Neural cell (in vitro differentiated cells): ENCODE measurements at regions not wholly inside any gene's neighbourhood (a gene's known extent, or its start where the extent isn't known, plus 50 kb on each side); places are given as distances from the start of the nearest gene placed in this dataset.
A peak's percentile ranks its signal among the peaks of the same experiment; 100 is the strongest.

Experiments
- H2AFZ ChIP-seq: fragments of 200-600, 300-800 bp; sonication (generic), shearing (Covaris generic); 2 replicates; pipeline ENCODE4 v1.6.0; 2014; ENCODE audit warnings: low read depth, mild to moderate bottlenecking, antibody characterized with exemption, low read length, moderate library complexity
- H3F3A ChIP-seq: fragments of 200-600 bp; shearing (Covaris generic); 2 replicates; pipeline ENCODE4 v1.6.1; 2016; ENCODE audit warnings: mild to moderate bottlenecking, moderate library complexity, mixed read lengths, antibody characterized with exemption, low read length; ENCODE audit not compliant: insufficient read depth, poor library complexity, severe bottlenecking
- H3K27ac ChIP-seq: fragments of 200-600, 300-800 bp; sonication (generic), shearing (Covaris generic); 2 replicates; pipeline ENCODE4 v1.5.1; 2014; ENCODE audit warnings: mild to moderate bottlenecking, low read length, moderate library complexity
- H3K27me3 ChIP-seq: fragments of 300-800, 200-600 bp; sonication (generic), shearing (Covaris generic); 2 replicates; pipeline ENCODE4 v1.6.0; 2014; ENCODE audit warnings: mild to moderate bottlenecking, low read depth, low read length, moderate library complexity; ENCODE audit not compliant: insufficient read depth
- H3K36me3 ChIP-seq: fragments of 300-800, 200-600 bp; sonication (generic), shearing (Covaris generic); 2 replicates; pipeline ENCODE4 v1.5.1; 2014; ENCODE audit warnings: mild to moderate bottlenecking, antibody characterized with exemption, low read length, moderate library complexity; ENCODE audit not compliant: insufficient read depth
- H3K4me2 ChIP-seq: fragments of 300-800, 200-600 bp; sonication (generic), shearing (Covaris generic); 2 replicates; pipeline ENCODE4 v1.6.0; 2014; ENCODE audit warnings: mild to moderate bottlenecking, low read length
- H3K4me3 ChIP-seq: fragments of 300-800, 200-600 bp; sonication (generic), shearing (Covaris generic); 2 replicates; pipeline ENCODE4 v1.5.1; 2014; ENCODE audit warnings: mild to moderate bottlenecking, low read length, moderate library complexity
- H3K79me2 ChIP-seq: fragments of 200-600 bp; shearing (Covaris generic); replicated peaks from 2 replicates; pipeline ENCODE4 v1.6.0; 2014; ENCODE audit warnings: mild to moderate bottlenecking, low read length, moderate library complexity; ENCODE audit not compliant: insufficient read depth
- H3K9ac ChIP-seq: fragments of 300-800, 200-600 bp; sonication (generic), shearing (Covaris generic); 2 replicates; pipeline ENCODE4 v1.6.1; 2016; ENCODE audit warnings: mild to moderate bottlenecking, low read length, mixed read lengths
- H3K9me2 ChIP-seq: fragments of 200-600 bp; shearing (Covaris generic); 2 replicates; pipeline ENCODE4 v1.6.1; 2016; ENCODE audit warnings: mild to moderate bottlenecking, low read length, mixed read lengths; ENCODE audit not compliant: insufficient read depth
- H3K9me3 ChIP-seq: fragments of 200-600, 300-800 bp; sonication (generic), shearing (Covaris generic); 2 replicates; pipeline ENCODE4 v1.6.1; 2016; ENCODE audit warnings: mild to moderate bottlenecking, mixed run types, low read length, moderate library complexity, mixed read lengths
- H4K20me1 ChIP-seq: fragments of 200-600 bp; shearing (Covaris generic); 2 replicates; pipeline ENCODE4 v1.6.1; 2016; ENCODE audit warnings: mild to moderate bottlenecking, mixed run types; ENCODE audit not compliant: insufficient read depth
- EP300 ChIP-seq: fragments of 450-650 bp; conservative IDR thresholded peaks from 2 replicates; pipeline ENCODE4 v1.6.1; 2014; ENCODE audit warnings: antibody characterized with exemption, mild to moderate bottlenecking, moderate library complexity; ENCODE audit not compliant: poor library complexity, severe bottlenecking
- EZH2 ChIP-seq: fragments of 200-600, 300-800 bp; shearing (Covaris generic), sonication (generic); IDR thresholded peaks from 2 replicates; pipeline ENCODE4 v1.6.1; 2014; ENCODE audit warnings: antibody characterized with exemption, low read length, borderline replicate concordance, mild to moderate bottlenecking; ENCODE audit not compliant: insufficient read depth, poor library complexity, severe bottlenecking
- MXI1 ChIP-seq: fragments of 450-650 bp; conservative IDR thresholded peaks from 2 replicates; pipeline ENCODE4 v1.6.1; 2014; ENCODE audit warnings: antibody characterized with exemption, mild to moderate bottlenecking; ENCODE audit not compliant: poor library complexity, severe bottlenecking
- POLR2AphosphoS5 ChIP-seq: IDR thresholded peaks from 2 replicates; pipeline ENCODE4 v1.6.1; 2012
- RAD21 ChIP-seq: fragments of 450-650 bp; conservative IDR thresholded peaks from 2 replicates; pipeline ENCODE4 v1.6.1; 2014; ENCODE audit warnings: antibody characterized with exemption, mild to moderate bottlenecking, moderate library complexity
- SMC3 ChIP-seq: fragments of 450-650 bp; conservative IDR thresholded peaks from 2 replicates; pipeline ENCODE4 v1.6.1; 2014; ENCODE audit warnings: antibody characterized with exemption, mild to moderate bottlenecking, moderate library complexity; ENCODE audit not compliant: poor library complexity
- TAF1 ChIP-seq: IDR thresholded peaks from 2 replicates; pipeline ENCODE4 v1.6.1; 2012; ENCODE audit warnings: low read depth
- TF ChIP-seq, protein P1 (sequence below): IDR thresholded peaks from 2 replicates; pipeline ENCODE4 v1.6.1; 2012; ENCODE audit warnings: borderline replicate concordance
- TF ChIP-seq, protein P2 (sequence below): fragments of 450-650 bp; IDR thresholded peaks from 2 replicates; pipeline ENCODE4 v1.5.1; 2014; ENCODE audit warnings: antibody characterized with exemption, mild to moderate bottlenecking, moderate library complexity; ENCODE audit not compliant: poor library complexity, severe bottlenecking

DNA sequence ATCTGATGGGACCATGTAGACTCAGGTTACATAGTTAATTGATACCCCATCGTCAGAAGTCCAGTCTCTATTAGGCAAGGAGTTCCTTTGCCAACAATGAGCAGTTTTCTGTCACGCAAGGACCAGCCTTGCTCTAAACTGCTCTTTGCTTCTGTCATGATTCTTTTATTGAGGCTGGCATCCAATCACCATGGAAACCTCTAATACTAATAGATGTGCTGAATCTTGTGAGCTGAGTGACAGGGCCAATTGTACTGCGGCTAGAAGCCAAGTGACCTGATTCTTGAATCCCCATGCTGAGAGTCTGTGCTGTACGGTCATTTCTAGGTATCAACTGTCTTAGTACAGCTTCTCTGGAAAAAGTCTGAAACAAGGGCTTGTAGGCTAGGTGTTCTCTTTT is 395.6 kb downstream of the RND3 start:
- Histone ChIP-seq H4K20me1 (no peaks in the 10 kb centered on the region), H3K27ac (peak overlapping the region; percentile 79), H3K79me2 (no peaks in the 10 kb centered on the region), H3K36me3 (no peaks in the 10 kb centered on the region), H3K9me3 (no peaks in the 10 kb centered on the region), H3K9ac (peak overlapping the region; percentile 36), H3K9me2 (no peaks in the 10 kb centered on the region), H2AFZ (peak overlapping the region; percentile 25), H3K27me3 (no peaks in the 10 kb centered on the region), H3K4me2 (peak overlapping the region; percentile 75), H3F3A (no peaks in the 10 kb centered on the region), H3K4me3 (peak overlapping the region; percentile 44)
- TF ChIP-seq, protein P1, sequence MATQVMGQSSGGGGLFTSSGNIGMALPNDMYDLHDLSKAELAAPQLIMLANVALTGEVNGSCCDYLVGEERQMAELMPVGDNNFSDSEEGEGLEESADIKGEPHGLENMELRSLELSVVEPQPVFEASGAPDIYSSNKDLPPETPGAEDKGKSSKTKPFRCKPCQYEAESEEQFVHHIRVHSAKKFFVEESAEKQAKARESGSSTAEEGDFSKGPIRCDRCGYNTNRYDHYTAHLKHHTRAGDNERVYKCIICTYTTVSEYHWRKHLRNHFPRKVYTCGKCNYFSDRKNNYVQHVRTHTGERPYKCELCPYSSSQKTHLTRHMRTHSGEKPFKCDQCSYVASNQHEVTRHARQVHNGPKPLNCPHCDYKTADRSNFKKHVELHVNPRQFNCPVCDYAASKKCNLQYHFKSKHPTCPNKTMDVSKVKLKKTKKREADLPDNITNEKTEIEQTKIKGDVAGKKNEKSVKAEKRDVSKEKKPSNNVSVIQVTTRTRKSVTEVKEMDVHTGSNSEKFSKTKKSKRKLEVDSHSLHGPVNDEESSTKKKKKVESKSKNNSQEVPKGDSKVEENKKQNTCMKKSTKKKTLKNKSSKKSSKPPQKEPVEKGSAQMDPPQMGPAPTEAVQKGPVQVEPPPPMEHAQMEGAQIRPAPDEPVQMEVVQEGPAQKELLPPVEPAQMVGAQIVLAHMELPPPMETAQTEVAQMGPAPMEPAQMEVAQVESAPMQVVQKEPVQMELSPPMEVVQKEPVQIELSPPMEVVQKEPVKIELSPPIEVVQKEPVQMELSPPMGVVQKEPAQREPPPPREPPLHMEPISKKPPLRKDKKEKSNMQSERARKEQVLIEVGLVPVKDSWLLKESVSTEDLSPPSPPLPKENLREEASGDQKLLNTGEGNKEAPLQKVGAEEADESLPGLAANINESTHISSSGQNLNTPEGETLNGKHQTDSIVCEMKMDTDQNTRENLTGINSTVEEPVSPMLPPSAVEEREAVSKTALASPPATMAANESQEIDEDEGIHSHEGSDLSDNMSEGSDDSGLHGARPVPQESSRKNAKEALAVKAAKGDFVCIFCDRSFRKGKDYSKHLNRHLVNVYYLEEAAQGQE, result peak; percentile 20
- no peak for TF ChIP-seq MXI1
- TF ChIP-seq, protein P2, sequence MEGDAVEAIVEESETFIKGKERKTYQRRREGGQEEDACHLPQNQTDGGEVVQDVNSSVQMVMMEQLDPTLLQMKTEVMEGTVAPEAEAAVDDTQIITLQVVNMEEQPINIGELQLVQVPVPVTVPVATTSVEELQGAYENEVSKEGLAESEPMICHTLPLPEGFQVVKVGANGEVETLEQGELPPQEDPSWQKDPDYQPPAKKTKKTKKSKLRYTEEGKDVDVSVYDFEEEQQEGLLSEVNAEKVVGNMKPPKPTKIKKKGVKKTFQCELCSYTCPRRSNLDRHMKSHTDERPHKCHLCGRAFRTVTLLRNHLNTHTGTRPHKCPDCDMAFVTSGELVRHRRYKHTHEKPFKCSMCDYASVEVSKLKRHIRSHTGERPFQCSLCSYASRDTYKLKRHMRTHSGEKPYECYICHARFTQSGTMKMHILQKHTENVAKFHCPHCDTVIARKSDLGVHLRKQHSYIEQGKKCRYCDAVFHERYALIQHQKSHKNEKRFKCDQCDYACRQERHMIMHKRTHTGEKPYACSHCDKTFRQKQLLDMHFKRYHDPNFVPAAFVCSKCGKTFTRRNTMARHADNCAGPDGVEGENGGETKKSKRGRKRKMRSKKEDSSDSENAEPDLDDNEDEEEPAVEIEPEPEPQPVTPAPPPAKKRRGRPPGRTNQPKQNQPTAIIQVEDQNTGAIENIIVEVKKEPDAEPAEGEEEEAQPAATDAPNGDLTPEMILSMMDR, result no peak
- TF ChIP-seq POLR2AphosphoS5, result peak; percentile 44
- peak; percentile 39 for TF ChIP-seq RAD21
- TF ChIP-seq TAF1, result no peak
- no peak for TF ChIP-seq EZH2
- peak; percentile 82 for TF ChIP-seq EP300
- TF ChIP-seq SMC3, result no peak

DNA sequence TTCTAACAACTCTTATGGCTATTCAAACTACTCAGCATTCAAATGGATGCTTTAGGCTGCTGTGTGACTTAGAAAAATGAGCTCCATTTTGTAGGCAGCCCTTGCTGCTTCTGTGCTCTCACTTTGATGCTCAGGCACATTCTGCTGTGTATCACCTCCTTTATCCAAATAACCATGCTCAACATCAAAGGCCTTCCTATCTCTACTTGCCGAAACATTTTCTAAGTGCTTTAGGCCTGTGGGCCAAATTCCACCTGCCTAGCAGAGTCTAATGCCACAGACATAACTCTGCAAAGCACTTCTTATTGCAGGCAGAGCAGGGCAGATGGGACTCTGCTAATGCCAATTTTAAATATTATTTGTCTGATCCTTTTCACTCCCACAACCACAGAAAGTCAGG is 397.4 kb downstream of the RND3 start:
- no peak overlapping the region for H3K9ac ChIP-seq
- no peak overlapping the region for H3K27ac ChIP-seq
- H3K4me3 ChIP-seq, result no peak overlapping the region
- H3K4me2 ChIP-seq, result no peak overlapping the region
- H3K36me3 ChIP-seq, result no peaks in the 10 kb centered on the region
- no peaks in the 10 kb centered on the region for H3K9me2 ChIP-seq
- H3F3A ChIP-seq, result no peaks in the 10 kb centered on the region
- no peaks in the 10 kb centered on the region for H3K9me3 ChIP-seq
- H2AFZ ChIP-seq, result no peak overlapping the region
- TF ChIP-seq EZH2 (no peak), EP300 (no peak), POLR2AphosphoS5 (no peak), SMC3 (no peak), RAD21 (no peak), MXI1 (no peak), TAF1 (no peak)
- TF ChIP-seq, protein P2, result no peak
- TF ChIP-seq, protein P1, result no peak
- no peaks in the 10 kb centered on the region for H4K20me1 ChIP-seq
- H3K27me3 ChIP-seq, result no peaks in the 10 kb centered on the region
- no peaks in the 10 kb centered on the region for H3K79me2 ChIP-seq
